ENCODE measurements at regions not wholly inside any gene's neighbourhood (a gene's known extent, or its start where the extent isn't known, plus 50 kb on each side); places are given as distances from the start of the nearest gene placed in this dataset.

- DNase-seq, result no peak
- no peak for TF ChIP-seq CTCF (IDR thresholded peaks at IDR 0.05; ENCODE audit: low read depth, low read length)
- Histone ChIP-seq H3K27ac (no peak overlapping the region), H3K36me3 (no peaks in the 10 kb centered on the region), H3K4me3 (ENCODE audit: low read depth, low read length) (no peak overlapping the region), H3K9me3 (ENCODE audit: severe bottlenecking) (no peaks in the 10 kb centered on the region), H3K27me3 (ENCODE audit: insufficient read depth, low read depth, severe bottlenecking) (no peaks in the 10 kb centered on the region)
Measured at GRCh38 chr5:152994033-152994680, 496.3 kb upstream of the GRIA1 start.

- Histone ChIP-seq H3K27ac (no peak overlapping the region), H3K27me3 (ENCODE audit: insufficient read depth, low read depth, severe bottlenecking) (no peaks in the 10 kb centered on the region), H3K4me3 (ENCODE audit: low read depth, low read length) (no peak overlapping the region), H3K36me3 (no peaks in the 10 kb centered on the region), H3K9me3 (ENCODE audit: severe bottlenecking) (no peaks in the 10 kb centered on the region)
- TF ChIP-seq CTCF (IDR thresholded peaks at IDR 0.05; ENCODE audit: low read depth, low read length), result no peak
- DNase-seq, result no peak
Measured at GRCh38 chr5:152995214-152995725, 495.2 kb upstream of the GRIA1 start.

GRCh38 chr5:153005711-153006110 is 484.8 kb upstream of the GRIA1 start:
- Histone ChIP-seq H3K27ac (no peak overlapping the region), H3K27me3 (ENCODE audit: insufficient read depth, low read depth, severe bottlenecking) (no peaks in the 10 kb centered on the region), H3K36me3 (no peaks in the 10 kb centered on the region), H3K4me3 (ENCODE audit: low read depth, low read length) (no peak overlapping the region), H3K9me3 (ENCODE audit: severe bottlenecking) (peaks cover 3% of the 10 kb centered on the region)
- TF ChIP-seq CTCF (IDR thresholded peaks at IDR 0.05; ENCODE audit: low read depth, low read length), result no peak
- no peak for DNase-seq

- no peak for TF ChIP-seq CTCF (IDR thresholded peaks at IDR 0.05; ENCODE audit: low read depth, low read length)
- peaks cover 3% of the 10 kb centered on the region for H3K9me3 ChIP-seq (ENCODE audit: severe bottlenecking)
- H3K4me3 ChIP-seq (ENCODE audit: low read depth, low read length), result no peak overlapping the region
- H3K27ac ChIP-seq, result no peak overlapping the region
- no peaks in the 10 kb centered on the region for H3K27me3 ChIP-seq (ENCODE audit: insufficient read depth, low read depth, severe bottlenecking)
- H3K36me3 ChIP-seq, result no peaks in the 10 kb centered on the region
- no peak for DNase-seq
Measured at GRCh38 chr5:153006681-153007080, 483.8 kb upstream of the GRIA1 start.

- DNase-seq, result no peak
- Histone ChIP-seq H3K36me3 (no peaks in the 10 kb centered on the region), H3K27me3 (ENCODE audit: insufficient read depth, low read depth, severe bottlenecking) (no peaks in the 10 kb centered on the region), H3K27ac (no peak overlapping the region), H3K9me3 (ENCODE audit: severe bottlenecking) (no peaks in the 10 kb centered on the region), H3K4me3 (ENCODE audit: low read depth, low read length) (no peak overlapping the region)
- no peak for TF ChIP-seq CTCF (IDR thresholded peaks at IDR 0.05; ENCODE audit: low read depth, low read length)
Measured at GRCh38 chr5:153014194-153014593, 476.3 kb upstream of the GRIA1 start.

GRCh38 chr5:153018121-153018520 is 472.3 kb upstream of the GRIA1 start:
- no peak for DNase-seq
- H3K27me3 ChIP-seq (ENCODE audit: insufficient read depth, low read depth, severe bottlenecking), result no peaks in the 10 kb centered on the region
- H3K4me3 ChIP-seq (ENCODE audit: low read depth, low read length), result no peak overlapping the region
- no peaks in the 10 kb centered on the region for H3K36me3 ChIP-seq
- no peak for TF ChIP-seq CTCF (IDR thresholded peaks at IDR 0.05; ENCODE audit: low read depth, low read length)
- H3K27ac ChIP-seq, result no peak overlapping the region
- no peaks in the 10 kb centered on the region for H3K9me3 ChIP-seq (ENCODE audit: severe bottlenecking)
